IMR-90 (cell line): ENCODE measurements at regions not wholly inside any gene's neighbourhood (a gene's known extent, or its start where the extent isn't known, plus 50 kb on each side); places are given as distances from the start of the nearest gene placed in this dataset.

ENCODE experiments used
- ATAC-seq: fragments of 200-7000 bp; cut with Tn5 transposase; 2 replicates; pipeline ENCODE4 v1.9.1; 2020; ENCODE audit warnings: low read depth, mild to moderate bottlenecking, moderate library complexity
- BruUV-seq: library from RNA; stranded (reverse); fragments of 400-500 nt; replicated peaks from 2 replicates; lab custom pipeline; 2021; lab: Mats Ljungman, UMichigan
- CTCF ChIA-PET: fragments of 300-600 bp; formaldehyde crosslinking; extraction: SDS; loops from one replicate; lab custom pipeline; 2021; ENCODE audit warnings: antibody characterized with exemption; lab: Yijun Ruan, JAX
- POLR2A ChIA-PET: fragments of 300-600 bp; sonication (Branson Sonifier 250); formaldehyde crosslinking; loops from one replicate; lab custom pipeline; 2022; ENCODE audit warnings: antibody characterized with exemption; ENCODE audit not compliant: unreplicated experiment; lab: Charles Lee
- DNase-seq: peaks from one replicate; pipeline ENCODE4 v3.0.0; 2013
- H2AFZ ChIP-seq: replicated peaks from 2 replicates; pipeline ENCODE3; 2013; ENCODE audit warnings: low read length, mild to moderate bottlenecking; ENCODE audit not compliant: poor library complexity
- H2AK5ac ChIP-seq: 2 replicates; pipeline ENCODE4 v1.6.1; 2013; ENCODE audit warnings: low read depth, low read length, inconsistent platforms
- H2AK9ac ChIP-seq: replicated peaks from 2 replicates; pipeline ENCODE3; 2013; ENCODE audit warnings: mild to moderate bottlenecking, low read depth, low read length, moderate library complexity; ENCODE audit not compliant: poor library complexity
- H2BK120ac ChIP-seq: 2 replicates; pipeline ENCODE4 v1.6.1; 2013; ENCODE audit warnings: low read depth, low read length, inconsistent platforms
- H2BK15ac ChIP-seq: 3 replicates; pipeline ENCODE4 v1.6.1; 2013; ENCODE audit warnings: low read depth, low read length, inconsistent platforms
- H2BK20ac ChIP-seq: 2 replicates; pipeline ENCODE4 v1.6.1; 2013; ENCODE audit warnings: low read depth, mild to moderate bottlenecking, inconsistent platforms, low read length, moderate library complexity
- H2BK5ac ChIP-seq: 2 replicates; pipeline ENCODE4 v1.6.1; 2013; ENCODE audit warnings: mild to moderate bottlenecking, low read depth, low read length, inconsistent platforms; ENCODE audit not compliant: poor library complexity, severe bottlenecking
- H3K14ac ChIP-seq: replicated peaks from 2 replicates; pipeline ENCODE4 v1.6.1; 2013; ENCODE audit warnings: low read depth, low read length, inconsistent platforms
- H3K18ac ChIP-seq: 2 replicates; pipeline ENCODE4 v1.6.1; 2013; ENCODE audit warnings: low read depth, low read length, control low read depth
- H3K23ac ChIP-seq: 2 replicates; pipeline ENCODE4 v1.6.1; 2013; ENCODE audit warnings: low read depth, low read length, inconsistent platforms
- H3K27ac ChIP-seq: 2 replicates; pipeline ENCODE4 v1.5.1; 2013; ENCODE audit warnings: mild to moderate bottlenecking, control low read depth, low read length; ENCODE audit not compliant: insufficient read depth
- H3K27me3 ChIP-seq: 2 replicates; pipeline ENCODE4 v1.6.1; 2013; ENCODE audit warnings: low read length; ENCODE audit not compliant: control insufficient read depth, insufficient read depth
- H3K36me3 ChIP-seq: 2 replicates; pipeline ENCODE4 v1.6.1; 2013; ENCODE audit warnings: low read length, mixed read lengths; ENCODE audit not compliant: control insufficient read depth, insufficient read depth
- H3K4ac ChIP-seq: 2 replicates; pipeline ENCODE4 v1.6.1; 2013; ENCODE audit warnings: low read depth, low read length, inconsistent platforms
- H3K4me1 ChIP-seq: 2 replicates; pipeline ENCODE4 v1.6.1; 2013; ENCODE audit warnings: low read length, mixed read lengths; ENCODE audit not compliant: control insufficient read depth, insufficient read depth
- H3K4me2 ChIP-seq: 2 replicates; pipeline ENCODE4 v1.6.1; 2013; ENCODE audit warnings: low read depth, mild to moderate bottlenecking, control low read depth, low read length, moderate library complexity
- H3K4me3 ChIP-seq: 2 replicates; pipeline ENCODE4 v1.5.1; 2013; ENCODE audit warnings: low read depth, mild to moderate bottlenecking, control low read depth, low read length, moderate library complexity; ENCODE audit not compliant: insufficient read depth
- H3K56ac ChIP-seq: 2 replicates; pipeline ENCODE4 v1.6.1; 2013; ENCODE audit warnings: low read length, inconsistent platforms; ENCODE audit not compliant: insufficient read depth; ENCODE audit errors: extremely low read depth
- H3K79me1 ChIP-seq, 2 experiments: 2 replicates each; pipeline ENCODE4 v1.6.1; 2013; ENCODE audit warnings: low read length in 2 of 2, inconsistent platforms in 1 of 2, low read depth in 1 of 2
- H3K9ac ChIP-seq: 2 replicates; pipeline ENCODE4 v1.6.1; 2013; ENCODE audit warnings: low read depth, low read length, control low read depth
- H3K9me1 ChIP-seq: 2 replicates; pipeline ENCODE4 v1.6.1; 2013; ENCODE audit warnings: low read length, inconsistent platforms; ENCODE audit not compliant: insufficient read depth
- H3K9me3 ChIP-seq: 2 replicates; pipeline ENCODE4 v1.6.1; 2013; ENCODE audit warnings: low read length; ENCODE audit not compliant: control insufficient read depth, insufficient read depth
- H4K20me1 ChIP-seq: 2 replicates; pipeline ENCODE4 v1.6.1; 2013; ENCODE audit warnings: low read length, inconsistent platforms; ENCODE audit not compliant: insufficient read depth
- H4K5ac ChIP-seq: 2 replicates; pipeline ENCODE4 v1.6.1; 2013; ENCODE audit warnings: mild to moderate bottlenecking, low read depth, low read length, control low read depth
- H4K8ac ChIP-seq, 2 experiments: 2 replicates each; pipeline ENCODE4 v1.6.1; 2013; ENCODE audit warnings: low read depth in 2 of 2, low read length in 2 of 2, control low read depth in 1 of 2, inconsistent platforms in 1 of 2
- H4K91ac ChIP-seq: 2 replicates; pipeline ENCODE4 v1.6.1; 2013; ENCODE audit warnings: low read depth, low read length, inconsistent platforms; ENCODE audit not compliant: insufficient read depth
- CEBPB ChIP-seq: IDR thresholded peaks from 2 replicates; pipeline ENCODE4 v1.6.1; 2012; ENCODE audit warnings: low read depth, low read length, improper control_type of control experiment
- FOS ChIP-seq: fragments of 150-350 bp; IDR thresholded peaks from 2 replicates; pipeline ENCODE4 v1.6.1; 2016; ENCODE audit warnings: low read depth, low read length
- RFX5 ChIP-seq: IDR thresholded peaks from 2 replicates; pipeline ENCODE4 v1.8.0; 2012; ENCODE audit warnings: low read depth, mild to moderate bottlenecking, low read length, moderate library complexity
- SMC3 ChIP-seq: fragments of 150-350 bp; IDR thresholded peaks from 2 replicates; pipeline ENCODE4 v1.6.1; 2016; ENCODE audit warnings: low read depth, mild to moderate bottlenecking, antibody characterized with exemption, low read length, moderate library complexity
- WGBS, 2 experiments: methylation state at CpG; one replicate each; pipeline versions ENCODE4 v1.1.5 to v1.1.7; 2013; ENCODE audit warnings: missing lambda C conversion rate in 2 of 2; ENCODE audit not compliant: insufficient read length in 1 of 2; ENCODE audit errors: extremely low coverage in 2 of 2; 5-methylcytosine and 5-hydroxymethylcytosine counted together
- dilution Hi-C: fragments of 300-500 bp; cut with HindIII; formaldehyde crosslinking; loops from one replicate; pipeline ENCODE4 v1.14.3; 2018; ENCODE audit warnings: low sequenced_read_pairs; ENCODE audit not compliant: unreplicated experiment
- in situ Hi-C: fragments of 300-500 bp; cut with MboI; formaldehyde crosslinking; loops from 3 replicates; pipeline ENCODE4 v1.14.3; 2019; ENCODE audit warnings: low sequenced_read_pairs, inconsistent platforms, mixed read lengths
- intact Hi-C: fragments of 100-400 bp; cut with micrococcal nuclease; formaldehyde crosslinking; loops from 2 replicates; pipeline ENCODE4 v1.10.0; 2022
- TF ChIP-seq, protein P1 (sequence below): fragments of 150-350 bp; IDR thresholded peaks from 2 replicates; pipeline ENCODE4 v1.6.1; 2017; ENCODE audit warnings: mild to moderate bottlenecking, antibody characterized with exemption, low read length, low read depth

DNA sequence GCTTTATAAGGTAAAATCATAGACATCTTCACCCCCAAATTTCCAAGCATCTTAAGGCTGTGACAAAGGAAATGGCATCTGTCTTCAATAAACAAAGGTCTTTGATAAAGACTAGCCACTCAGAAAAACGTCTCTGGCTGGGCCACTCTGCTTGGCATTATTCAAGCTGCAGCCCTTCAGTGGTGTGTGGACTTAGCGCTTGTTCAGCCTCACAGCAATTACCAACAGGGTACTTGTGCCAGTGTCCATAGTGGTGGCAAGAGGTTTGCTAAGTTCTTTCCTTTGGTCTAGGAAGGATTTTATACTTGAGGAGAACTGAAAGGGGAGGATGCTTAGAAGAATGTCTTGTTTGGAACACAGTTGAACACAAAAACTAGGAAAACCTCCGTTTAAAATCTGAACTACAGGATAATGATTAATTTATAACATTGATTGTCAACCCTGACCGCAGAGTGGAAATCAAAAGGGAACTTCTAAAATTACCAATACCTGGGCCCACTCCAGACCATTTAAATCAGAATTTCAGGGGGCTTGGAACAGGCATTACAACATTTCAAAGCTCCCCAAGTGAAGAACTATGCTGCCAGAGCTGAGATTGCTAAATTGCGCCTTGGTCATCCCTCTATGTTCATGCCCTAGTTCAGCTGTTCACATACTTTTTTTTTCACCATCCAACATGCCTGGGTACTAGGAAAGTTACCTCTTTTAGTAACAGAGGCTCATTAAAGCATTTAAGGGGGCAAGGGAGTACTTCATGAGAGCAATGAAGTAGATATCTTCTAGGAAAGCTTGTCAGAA is 378.5 kb downstream of the FRK start:
- Histone ChIP-seq H3K18ac (no peak overlapping the region), H3K27me3 (no peaks in the 10 kb centered on the region), H3K4me3 (no peak overlapping the region), H3K14ac (no peak overlapping the region), H2BK20ac (no peak overlapping the region), H3K4ac (no peak overlapping the region), H3K36me3 (no peaks in the 10 kb centered on the region), H3K9ac (no peak overlapping the region), H3K9me3 (no peaks in the 10 kb centered on the region), H4K8ac (no peak overlapping the region), H2BK120ac (no peak overlapping the region), H2BK5ac (no peak overlapping the region), H3K27ac (no peak overlapping the region), H4K5ac (no peak overlapping the region), H4K20me1 (no peaks in the 10 kb centered on the region), H3K23ac (no peak overlapping the region), H3K56ac (no peak overlapping the region), H2AFZ (no peak overlapping the region), H2BK15ac (no peak overlapping the region), H3K9me1 (no peaks in the 10 kb centered on the region), H3K4me1 (no peaks in the 10 kb centered on the region), H4K91ac (no peak overlapping the region), H3K79me1 (no peaks in the 10 kb centered on the region), H3K4me2 (no peak overlapping the region), H2AK9ac (no peak overlapping the region), H2AK5ac (no peak overlapping the region)
- ChIA-PET CTCF (interaction anchor here (0.6 kb wide), 2 partner anchors 17 to 208 kb away, joined by 3 read pairs; no protein-coding TSS in a partner anchor), POLR2A (no interaction called here)
- dilution Hi-C loops = no loop called here
- no CpG with 5 or more reads among the region's 5 CpGs for WGBS, 2 experiments
- DNase-seq = no peak
- TF ChIP-seq CEBPB (no peak), SMC3 (no peak), FOS (no peak), RFX5 (no peak)
- TF ChIP-seq, protein P1, sequence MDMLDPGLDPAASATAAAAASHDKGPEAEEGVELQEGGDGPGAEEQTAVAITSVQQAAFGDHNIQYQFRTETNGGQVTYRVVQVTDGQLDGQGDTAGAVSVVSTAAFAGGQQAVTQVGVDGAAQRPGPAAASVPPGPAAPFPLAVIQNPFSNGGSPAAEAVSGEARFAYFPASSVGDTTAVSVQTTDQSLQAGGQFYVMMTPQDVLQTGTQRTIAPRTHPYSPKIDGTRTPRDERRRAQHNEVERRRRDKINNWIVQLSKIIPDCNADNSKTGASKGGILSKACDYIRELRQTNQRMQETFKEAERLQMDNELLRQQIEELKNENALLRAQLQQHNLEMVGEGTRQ = no peak
- intact Hi-C loops = no loop called here
- BruUV-seq = no TSS peak
- no peak for ATAC-seq
- in situ Hi-C loops = no loop called here
